ENCODE measurements at regions not wholly inside any gene's neighbourhood (a gene's known extent, or its start where the extent isn't known, plus 50 kb on each side); places are given as distances from the start of the nearest gene placed in this dataset.
"Not testable (repeated sequence)": the region's sequence is repeated elsewhere in the genome, so short reads cannot be mapped to it uniquely, and the experiment has no call there.

- not testable (repeated sequence) for DNase-seq (ENCODE audit: low read depth)
Measured at GRCh38 chr4:52157071-52157470, 106.0 kb downstream of the SPATA18 start.

GRCh38 chr4:52157641-52158316, 106.7 kb downstream of the SPATA18 start:
- DNase-seq (ENCODE audit: low read depth) = no peak

GRCh38 chr4:52160859-52161258, 109.8 kb downstream of the SPATA18 start:
- no peak for DNase-seq (ENCODE audit: low read depth)

GRCh38 chr4:52164116-52164515, 113.0 kb downstream of the SPATA18 start:
- no peak for DNase-seq (ENCODE audit: low read depth)

GRCh38 chr4:52172166-52172565, 121.1 kb downstream of the SPATA18 start:
- no peak for DNase-seq (ENCODE audit: low read depth)

- no peak for DNase-seq (ENCODE audit: low read depth)
Measured at GRCh38 chr4:52173470-52174045, 122.5 kb downstream of the SPATA18 start.

GRCh38 chr4:52187603-52188002, 136.5 kb downstream of the SPATA18 start:
- DNase-seq (ENCODE audit: low read depth) = no peak

- DNase-seq (ENCODE audit: low read depth) = no peak
Measured at GRCh38 chr4:52192001-52192400, 140.9 kb downstream of the SPATA18 start.

- DNase-seq (ENCODE audit: low read depth) = no peak
Measured at GRCh38 chr4:52192721-52193135, 141.6 kb downstream of the SPATA18 start.

- DNase-seq (ENCODE audit: low read depth) = no peak
Measured at GRCh38 chr4:52195869-52196268, 144.8 kb downstream of the SPATA18 start.

GRCh38 chr4:52196606-52197130, 145.6 kb downstream of the SPATA18 start:
- DNase-seq (ENCODE audit: low read depth) = no peak

GRCh38 chr4:52197306-52197705, 146.2 kb downstream of the SPATA18 start:
- DNase-seq (ENCODE audit: low read depth) = no peak

- DNase-seq (ENCODE audit: low read depth) = no peak
Measured at GRCh38 chr4:52198294-52198693, 147.2 kb downstream of the SPATA18 start.

GRCh38 chr4:52199574-52200338, 148.7 kb downstream of the SPATA18 start:
- DNase-seq (ENCODE audit: low read depth) = no peak

GRCh38 chr4:52200339-52200725, 149.2 kb downstream of the SPATA18 start:
- DNase-seq (ENCODE audit: low read depth) = no peak

- no peak for DNase-seq (ENCODE audit: low read depth)
Measured at GRCh38 chr4:52201715-52202114, 150.6 kb downstream of the SPATA18 start.

GRCh38 chr4:52202251-52202779, 151.2 kb downstream of the SPATA18 start:
- no peak for DNase-seq (ENCODE audit: low read depth)

GRCh38 chr4:52202931-52203330, 151.8 kb downstream of the SPATA18 start:
- no peak for DNase-seq (ENCODE audit: low read depth)

- no peak for DNase-seq (ENCODE audit: low read depth)
Measured at GRCh38 chr4:52203351-52203750, 152.2 kb downstream of the SPATA18 start.

GRCh38 chr4:52204921-52205320, 153.8 kb downstream of the SPATA18 start:
- DNase-seq (ENCODE audit: low read depth) = no peak

- DNase-seq (ENCODE audit: low read depth) = not testable (repeated sequence)
Measured at GRCh38 chr4:52207146-52207545, 156.0 kb downstream of the SPATA18 start.

GRCh38 chr4:52212702-52213101, 161.6 kb downstream of the SPATA18 start:
- no peak for DNase-seq (ENCODE audit: low read depth)

- DNase-seq (ENCODE audit: low read depth) = no peak
Measured at GRCh38 chr4:52231526-52231925, 180.4 kb downstream of the SPATA18 start.
